Ishikawa (cell line): ENCODE measurements at regions not wholly inside any gene's neighbourhood (a gene's known extent, or its start where the extent isn't known, plus 50 kb on each side); places are given as distances from the start of the nearest gene placed in this dataset.

Experiments
- CEBPB ChIP-seq: IDR thresholded peaks from 2 replicates; pipeline ENCODE4 v1.6.1; 2012
- CREB1 ChIP-seq: IDR thresholded peaks from 2 replicates; pipeline ENCODE4 v1.6.1; 2012; ENCODE audit warnings: low read depth
- EGR1 ChIP-seq: IDR thresholded peaks from 2 replicates; pipeline ENCODE4 v1.6.1; 2012
- EP300 ChIP-seq: IDR thresholded peaks from 2 replicates; pipeline ENCODE4 v1.6.1; 2012; ENCODE audit warnings: borderline replicate concordance
- FOXM1 ChIP-seq: IDR thresholded peaks from 2 replicates; pipeline ENCODE4 v1.6.1; 2012; ENCODE audit warnings: low read depth, borderline replicate concordance
- NFIC ChIP-seq: IDR thresholded peaks from 2 replicates; pipeline ENCODE4 v1.6.1; 2012
- RAD21 ChIP-seq: IDR thresholded peaks from 2 replicates; pipeline ENCODE4 v1.6.1; 2012; ENCODE audit warnings: low read depth
- TAF1 ChIP-seq: IDR thresholded peaks from 2 replicates; pipeline ENCODE4 v1.6.1; 2012; ENCODE audit warnings: low read depth, mild to moderate bottlenecking
- TCF12 ChIP-seq: IDR thresholded peaks from 2 replicates; pipeline ENCODE4 v1.6.1; 2012; ENCODE audit warnings: low read depth
- TEAD4 ChIP-seq: IDR thresholded peaks from 2 replicates; pipeline ENCODE4 v1.6.1; 2012
- YY1 ChIP-seq: IDR thresholded peaks from 2 replicates; pipeline ENCODE4 v1.6.1; 2012; ENCODE audit warnings: low read depth
- ZBTB7A ChIP-seq: IDR thresholded peaks from 2 replicates; pipeline ENCODE4 v1.6.1; 2012; ENCODE audit warnings: low read depth
- TF ChIP-seq, protein P1 (sequence below): IDR thresholded peaks from 2 replicates; pipeline ENCODE4 v1.6.1; 2012
- TF ChIP-seq, protein P2 (sequence below): IDR thresholded peaks from 2 replicates; pipeline ENCODE4 v1.6.1; 2012; ENCODE audit warnings: low read depth, mild to moderate bottlenecking
- TF ChIP-seq, protein P3 (sequence below): IDR thresholded peaks from 2 replicates; pipeline ENCODE4 v1.6.1; 2012

DNA sequence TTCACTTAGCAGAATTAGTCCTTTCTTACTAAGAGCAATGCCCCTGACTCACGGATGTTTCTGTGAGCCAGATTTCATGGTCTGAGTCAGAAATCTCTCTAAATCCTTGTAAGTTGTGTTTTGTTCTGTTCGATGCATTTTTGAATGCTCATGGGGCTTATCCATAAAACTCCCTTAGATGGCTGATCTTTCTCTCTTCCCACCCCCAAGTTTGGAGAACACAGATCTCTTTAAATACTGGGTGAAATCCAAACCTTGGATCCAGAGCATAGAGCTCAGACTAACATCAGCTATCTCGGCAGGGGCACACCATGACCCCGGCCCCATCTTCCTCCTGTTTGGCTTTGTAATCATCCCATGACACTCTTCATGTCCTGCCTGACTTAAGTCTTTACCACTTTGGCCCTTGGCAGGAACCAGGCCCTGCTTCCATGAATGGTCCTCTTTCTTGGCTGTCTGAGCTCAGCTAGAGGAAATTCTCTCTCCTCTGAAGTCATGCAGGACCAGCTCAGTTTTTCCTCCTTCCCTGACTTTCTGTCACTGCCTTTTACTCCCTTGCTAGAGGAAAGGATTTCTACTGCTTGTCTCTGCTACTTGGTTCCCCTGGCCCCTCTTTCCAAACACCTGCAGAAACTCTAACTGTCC lies 120.4 kb upstream of the RAB11FIP2 start:
- TF ChIP-seq, protein P1, sequence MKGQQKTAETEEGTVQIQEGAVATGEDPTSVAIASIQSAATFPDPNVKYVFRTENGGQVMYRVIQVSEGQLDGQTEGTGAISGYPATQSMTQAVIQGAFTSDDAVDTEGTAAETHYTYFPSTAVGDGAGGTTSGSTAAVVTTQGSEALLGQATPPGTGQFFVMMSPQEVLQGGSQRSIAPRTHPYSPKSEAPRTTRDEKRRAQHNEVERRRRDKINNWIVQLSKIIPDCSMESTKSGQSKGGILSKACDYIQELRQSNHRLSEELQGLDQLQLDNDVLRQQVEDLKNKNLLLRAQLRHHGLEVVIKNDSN: no peak

DNA sequence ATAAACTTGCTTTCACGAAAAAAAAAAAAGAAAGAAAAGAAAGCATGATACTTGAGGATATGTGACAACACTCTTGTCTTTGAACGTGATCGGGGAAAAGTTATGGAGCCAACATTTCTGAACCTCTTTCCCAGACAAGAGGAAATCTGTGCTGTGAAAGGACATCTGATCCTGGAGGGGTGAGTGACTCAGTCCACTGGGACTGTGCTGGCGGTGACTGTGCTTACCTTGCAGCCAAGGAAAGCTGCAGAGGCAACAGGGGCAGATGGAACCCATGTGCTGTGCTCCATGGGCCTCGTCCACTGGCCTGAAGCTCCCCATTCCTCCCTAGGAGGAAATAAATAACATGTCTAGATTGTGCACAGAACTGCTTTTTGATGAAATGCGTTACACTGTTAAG lies 116.5 kb upstream of the RAB11FIP2 start:
- TF ChIP-seq EGR1: no peak
- no peak for TF ChIP-seq YY1
- no peak for TF ChIP-seq FOXM1

DNA sequence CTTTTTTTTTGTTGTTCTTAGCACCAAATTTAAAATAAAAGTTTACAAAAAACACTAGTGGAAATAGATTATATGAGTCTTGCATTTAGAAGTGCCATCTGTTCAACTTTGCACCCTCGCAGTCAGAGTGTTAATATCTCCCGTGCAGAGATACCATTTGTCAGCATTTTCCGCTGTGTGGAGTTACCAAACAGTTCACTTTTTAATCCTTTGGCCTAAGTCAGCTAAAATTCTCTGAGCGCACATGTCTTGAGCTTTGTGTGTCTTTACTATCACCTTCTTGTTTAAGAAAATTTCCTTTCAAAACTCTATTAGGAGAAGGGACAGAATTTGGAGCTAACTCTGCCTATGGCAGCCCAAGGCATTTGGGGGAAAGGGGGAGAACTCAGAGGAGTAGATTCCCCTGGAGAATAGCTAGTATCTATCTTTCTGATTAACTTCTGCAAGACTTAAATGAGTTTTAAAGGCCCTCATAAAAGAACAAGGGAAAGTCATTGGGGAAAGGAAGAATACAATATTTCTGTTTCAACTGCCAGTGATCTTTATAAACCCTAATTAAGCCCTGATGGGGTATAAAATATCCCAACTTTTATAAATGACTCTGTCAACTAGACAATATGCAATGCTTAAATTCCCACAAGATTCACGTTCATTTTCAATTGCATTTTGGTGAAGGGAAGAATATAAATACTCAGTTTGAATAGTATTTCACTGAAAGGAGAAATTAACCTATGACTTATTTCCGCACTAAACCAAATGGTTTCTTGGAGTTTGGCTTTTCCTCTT lies 114.9 kb upstream of the RAB11FIP2 start:
- TF ChIP-seq NFIC (no peak), RAD21 (no peak)

DNA sequence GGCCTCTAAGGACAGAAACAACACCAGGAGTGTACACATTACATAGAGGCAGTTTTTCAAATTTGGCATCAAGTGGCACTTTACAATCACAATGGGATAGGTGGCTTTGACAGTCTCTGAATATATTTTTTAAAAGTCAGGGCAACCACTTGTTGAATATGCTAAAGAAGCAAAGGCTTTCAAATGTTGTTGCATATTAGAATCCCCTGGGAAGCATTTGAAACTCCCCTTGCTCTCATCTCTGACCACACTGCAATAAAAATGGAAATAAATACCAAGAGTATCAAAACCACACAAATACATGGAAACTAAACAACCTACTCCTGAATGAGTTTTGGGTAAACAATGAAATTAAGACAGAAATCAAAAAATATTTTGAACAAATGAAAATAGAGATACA lies 106.5 kb upstream of the RAB11FIP2 start:
- no peak for TF ChIP-seq YY1
- TF ChIP-seq TCF12: no peak
- TF ChIP-seq, protein P1: no peak
- TF ChIP-seq TEAD4: no peak
- TF ChIP-seq CREB1: no peak
- TF ChIP-seq RAD21: no peak
- TF ChIP-seq ZBTB7A: no peak
- TF ChIP-seq CEBPB: no peak
- TF ChIP-seq, protein P2, sequence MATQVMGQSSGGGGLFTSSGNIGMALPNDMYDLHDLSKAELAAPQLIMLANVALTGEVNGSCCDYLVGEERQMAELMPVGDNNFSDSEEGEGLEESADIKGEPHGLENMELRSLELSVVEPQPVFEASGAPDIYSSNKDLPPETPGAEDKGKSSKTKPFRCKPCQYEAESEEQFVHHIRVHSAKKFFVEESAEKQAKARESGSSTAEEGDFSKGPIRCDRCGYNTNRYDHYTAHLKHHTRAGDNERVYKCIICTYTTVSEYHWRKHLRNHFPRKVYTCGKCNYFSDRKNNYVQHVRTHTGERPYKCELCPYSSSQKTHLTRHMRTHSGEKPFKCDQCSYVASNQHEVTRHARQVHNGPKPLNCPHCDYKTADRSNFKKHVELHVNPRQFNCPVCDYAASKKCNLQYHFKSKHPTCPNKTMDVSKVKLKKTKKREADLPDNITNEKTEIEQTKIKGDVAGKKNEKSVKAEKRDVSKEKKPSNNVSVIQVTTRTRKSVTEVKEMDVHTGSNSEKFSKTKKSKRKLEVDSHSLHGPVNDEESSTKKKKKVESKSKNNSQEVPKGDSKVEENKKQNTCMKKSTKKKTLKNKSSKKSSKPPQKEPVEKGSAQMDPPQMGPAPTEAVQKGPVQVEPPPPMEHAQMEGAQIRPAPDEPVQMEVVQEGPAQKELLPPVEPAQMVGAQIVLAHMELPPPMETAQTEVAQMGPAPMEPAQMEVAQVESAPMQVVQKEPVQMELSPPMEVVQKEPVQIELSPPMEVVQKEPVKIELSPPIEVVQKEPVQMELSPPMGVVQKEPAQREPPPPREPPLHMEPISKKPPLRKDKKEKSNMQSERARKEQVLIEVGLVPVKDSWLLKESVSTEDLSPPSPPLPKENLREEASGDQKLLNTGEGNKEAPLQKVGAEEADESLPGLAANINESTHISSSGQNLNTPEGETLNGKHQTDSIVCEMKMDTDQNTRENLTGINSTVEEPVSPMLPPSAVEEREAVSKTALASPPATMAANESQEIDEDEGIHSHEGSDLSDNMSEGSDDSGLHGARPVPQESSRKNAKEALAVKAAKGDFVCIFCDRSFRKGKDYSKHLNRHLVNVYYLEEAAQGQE: no peak
- no peak for TF ChIP-seq TAF1
- TF ChIP-seq FOXM1: no peak

DNA sequence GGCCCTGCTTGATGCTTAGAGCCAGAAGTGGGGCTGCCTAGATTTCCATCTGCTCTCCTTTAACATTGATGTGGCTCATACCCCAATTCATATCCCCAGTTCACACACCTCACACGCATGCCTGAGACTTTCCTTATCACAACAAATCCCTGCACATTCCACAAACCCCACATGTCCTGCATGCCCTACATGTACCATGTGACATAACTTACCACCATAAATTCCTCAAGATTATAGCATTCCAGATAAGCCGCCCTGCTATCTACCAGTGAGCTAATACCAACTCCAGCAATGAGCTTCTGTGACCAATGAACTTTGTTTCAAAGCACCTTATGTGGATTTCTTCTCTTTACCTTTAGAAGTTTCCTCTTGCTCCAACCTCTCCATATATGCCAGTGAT lies 104.7 kb upstream of the RAB11FIP2 start:
- TF ChIP-seq CEBPB: no peak
- TF ChIP-seq EGR1: no peak
- TF ChIP-seq, protein P3, sequence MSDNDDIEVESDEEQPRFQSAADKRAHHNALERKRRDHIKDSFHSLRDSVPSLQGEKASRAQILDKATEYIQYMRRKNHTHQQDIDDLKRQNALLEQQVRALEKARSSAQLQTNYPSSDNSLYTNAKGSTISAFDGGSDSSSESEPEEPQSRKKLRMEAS: no peak
- TF ChIP-seq EP300: no peak
- no peak for TF ChIP-seq YY1
- TF ChIP-seq CREB1: no peak
- no peak for TF ChIP-seq RAD21
- TF ChIP-seq TAF1: no peak
- TF ChIP-seq TEAD4: no peak
- TF ChIP-seq FOXM1: no peak

DNA sequence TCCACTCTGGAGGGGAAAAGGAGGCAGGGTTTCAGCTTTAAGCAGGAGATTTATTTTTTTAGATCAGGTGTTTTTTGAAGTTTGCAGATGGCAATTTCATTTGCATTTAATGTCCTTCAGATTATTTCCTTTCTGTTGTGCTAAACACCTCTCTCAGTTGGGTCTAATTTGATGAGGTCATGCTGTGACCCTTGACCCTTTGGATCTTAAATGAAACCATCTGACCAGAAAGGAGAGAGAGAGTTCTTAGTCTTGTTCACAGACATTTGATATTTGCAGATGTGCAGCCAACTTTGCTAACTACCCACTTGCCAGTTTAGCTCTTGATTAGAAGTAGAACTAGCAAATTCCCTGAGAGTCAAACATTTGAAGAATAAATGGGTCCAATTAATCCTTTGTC lies 101.5 kb upstream of the RAB11FIP2 start:
- no peak for TF ChIP-seq TEAD4
- no peak for TF ChIP-seq CREB1

DNA sequence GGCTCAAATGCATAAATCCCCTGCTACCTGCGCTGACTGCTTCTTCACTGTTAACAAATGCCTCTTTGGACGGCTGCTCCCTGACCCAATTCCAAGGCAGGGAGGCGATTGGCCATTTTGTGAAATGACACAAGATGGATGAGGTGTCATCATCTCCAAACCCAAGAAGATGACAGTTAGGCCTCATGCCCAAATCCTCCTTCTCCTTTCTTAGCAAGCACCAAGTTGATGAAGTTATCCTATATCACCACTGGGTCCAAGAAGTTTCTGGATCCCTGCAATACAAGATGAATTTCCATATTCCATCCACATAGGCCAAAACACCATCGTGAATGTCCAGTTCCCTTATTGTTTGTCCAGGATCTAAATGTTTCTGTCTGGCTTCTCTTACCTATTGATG lies 98.5 kb upstream of the RAB11FIP2 start:
- TF ChIP-seq RAD21 (no peak), TCF12 (no peak), ZBTB7A (no peak), CREB1 (no peak), YY1 (no peak), TEAD4 (no peak), CEBPB (no peak), EGR1 (no peak)
- TF ChIP-seq, protein P1: no peak

DNA sequence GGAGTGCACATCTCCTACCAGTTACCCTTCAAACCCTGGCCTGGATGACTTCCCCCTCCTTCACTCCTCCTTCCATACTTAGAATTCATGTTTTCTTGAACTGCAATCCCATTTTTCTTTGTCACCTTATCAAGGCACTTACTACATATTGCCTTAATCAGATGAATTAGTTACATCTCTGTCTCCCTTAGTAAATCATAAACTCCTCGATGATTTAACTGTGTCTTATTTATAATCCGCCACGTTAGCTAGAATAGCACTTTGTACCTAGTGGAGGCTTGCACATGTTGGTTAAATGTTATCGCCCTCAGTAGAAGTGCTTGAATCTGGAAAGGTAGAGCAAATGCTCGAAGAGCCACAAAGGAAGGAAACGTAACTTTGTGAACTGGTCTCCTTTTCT lies 94.7 kb upstream of the RAB11FIP2 start:
- no peak for TF ChIP-seq CEBPB
- TF ChIP-seq, protein P3: no peak
- no peak for TF ChIP-seq FOXM1
- no peak for TF ChIP-seq NFIC
- no peak for TF ChIP-seq CREB1
- TF ChIP-seq TAF1: no peak
- TF ChIP-seq TEAD4: no peak
- no peak for TF ChIP-seq ZBTB7A
- TF ChIP-seq TCF12: no peak
- TF ChIP-seq, protein P2: no peak
- no peak for TF ChIP-seq RAD21
- TF ChIP-seq EGR1: no peak
- TF ChIP-seq, protein P1: no peak
- no peak for TF ChIP-seq YY1
